Activated T-helper 2 cell treated with anti-CD3 and anti-CD28 coated beads, Interferon-gamma antibody, Interleukin-2, Interleukin-4, amounts not matched to agents 10 μg/mL and 5 μg/mL and 100 μg/mL, durations not matched to agents 14 hours and 24 hours and 36 hours (primary cell): ENCODE measurements at regions not wholly inside any gene's neighbourhood (a gene's known extent, or its start where the extent isn't known, plus 50 kb on each side); places are given as distances from the start of the nearest gene placed in this dataset.

Source experiments
- DNase-seq: peaks from one replicate; pipeline ENCODE4 v3.0.0; 2021; ENCODE audit warnings: low spot score
- H3K27ac Mint-ChIP-seq: one replicate; pipeline ENCODE4 v1.8.0; 2021; ENCODE audit warnings: mixed read lengths
- H3K27me3 Mint-ChIP-seq: one replicate; pipeline ENCODE4 v1.8.0; 2021; ENCODE audit warnings: low read depth, mixed read lengths
- H3K36me3 Mint-ChIP-seq: one replicate; pipeline ENCODE4 v1.8.0; 2021; ENCODE audit warnings: low read depth, mixed read lengths
- H3K4me1 Mint-ChIP-seq: one replicate; pipeline ENCODE4 v1.8.0; 2021; ENCODE audit warnings: low read depth, mixed read lengths
- H3K4me3 Mint-ChIP-seq: one replicate; pipeline ENCODE4 v1.8.0; 2021; ENCODE audit warnings: low read depth, mild to moderate bottlenecking, moderate library complexity, mixed read lengths
- H3K9me3 Mint-ChIP-seq: one replicate; pipeline ENCODE4 v1.8.0; 2021; ENCODE audit warnings: mixed read lengths
- intact Hi-C: fragments of 100-400 bp; cut with micrococcal nuclease; formaldehyde crosslinking; loops from one replicate; pipeline ENCODE4 v1.15.1; 2023

DNA sequence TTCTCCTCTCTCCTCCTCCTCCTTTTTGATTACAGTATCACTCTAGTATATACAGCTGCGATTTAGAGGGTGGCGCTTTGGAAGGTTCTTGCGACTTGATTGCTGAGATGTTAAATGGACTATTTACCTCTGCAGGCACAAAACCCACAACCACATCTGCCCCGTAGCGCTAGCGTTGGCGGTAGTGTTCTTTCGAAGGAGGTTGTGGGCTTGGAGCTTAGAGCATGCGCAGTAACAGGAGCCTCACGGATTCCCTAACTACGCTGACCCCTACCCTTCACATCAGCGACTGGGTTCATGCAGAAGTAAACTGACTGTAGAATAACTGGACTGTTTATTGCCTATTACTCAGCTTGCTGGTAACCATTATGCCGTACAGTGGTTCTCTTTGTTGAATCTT, 58.0 kb downstream of the CGGBP1 start:
- Mint-ChIP-seq H3K27me3 (peaks cover 6% of the 10 kb centered on the region), H3K4me1 (peaks cover 36% of the 10 kb centered on the region), H3K36me3 (no peaks in the 10 kb centered on the region), H3K9me3 (no peaks in the 10 kb centered on the region), H3K4me3 (peak overlapping the region; percentile 5), H3K27ac (no peak overlapping the region)
- intact Hi-C loops = loop anchor here (5.0 to 10.0 kb wide), 2 partner anchors 104 to 706 kb away; no protein-coding TSS in a partner anchor
- DNase-seq = no peak

DNA sequence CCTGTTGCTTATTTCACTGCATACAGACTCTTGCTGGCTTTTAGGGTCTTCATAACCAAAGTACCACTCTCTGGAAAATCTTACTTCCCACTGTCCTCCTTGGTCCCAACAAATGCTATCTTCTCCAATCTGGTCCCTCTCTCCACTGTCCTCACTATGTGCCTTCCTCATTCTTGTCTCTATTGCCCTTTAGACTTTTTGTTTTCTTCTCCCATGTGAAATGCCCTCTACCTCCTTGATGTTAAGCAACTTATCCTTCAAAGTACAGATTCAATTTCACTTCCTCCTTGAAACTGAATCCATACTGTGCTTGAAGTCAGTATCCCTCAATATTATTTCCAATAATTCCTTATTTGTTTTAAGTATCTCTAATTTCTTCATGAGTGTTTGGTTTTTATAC, 60.8 kb downstream of the CGGBP1 start:
- intact Hi-C loops = loop anchor here (1.0 to 10.0 kb wide), 2 partner anchors 61 to 723 kb away; partner anchors contain the start of genes CGGBP1, POU1F1 and ZNF654
- Mint-ChIP-seq H3K9me3 (no peaks in the 10 kb centered on the region), H3K36me3 (no peaks in the 10 kb centered on the region), H3K4me1 (peaks cover 31% of the 10 kb centered on the region), H3K4me3 (no peak overlapping the region), H3K27ac (no peak overlapping the region), H3K27me3 (peaks cover 13% of the 10 kb centered on the region)
- no peak for DNase-seq

DNA sequence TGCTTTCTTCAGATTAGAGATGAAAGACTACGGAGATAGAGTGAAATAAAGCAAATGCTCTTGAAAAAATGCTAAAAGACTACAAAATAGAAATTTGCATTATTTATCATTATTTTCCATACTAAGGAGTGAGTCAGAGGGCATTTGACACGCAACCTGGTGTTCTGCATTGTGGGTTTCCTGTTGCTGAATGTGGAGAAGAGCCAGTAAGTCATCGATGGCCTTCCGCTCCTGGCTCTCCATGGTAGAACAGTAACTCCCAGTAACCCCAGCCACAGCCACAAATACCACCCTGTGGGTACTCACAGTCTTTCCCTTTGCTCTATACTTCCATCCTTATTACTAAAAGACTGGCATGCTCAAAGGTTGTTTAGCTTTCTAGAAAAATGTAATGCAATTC, 61.5 kb downstream of the CGGBP1 start:
- Mint-ChIP-seq H3K4me3 (no peak overlapping the region), H3K9me3 (no peaks in the 10 kb centered on the region), H3K27me3 (peaks cover 13% of the 10 kb centered on the region), H3K27ac (peak overlapping the region; percentile 70), H3K4me1 (peaks cover 31% of the 10 kb centered on the region), H3K36me3 (no peaks in the 10 kb centered on the region)
- DNase-seq = peak; percentile 48
- intact Hi-C loops = loop anchor here (1.0 to 10.0 kb wide), 2 partner anchors 62 to 722 kb away; partner anchors contain the start of genes CGGBP1, POU1F1 and ZNF654

DNA sequence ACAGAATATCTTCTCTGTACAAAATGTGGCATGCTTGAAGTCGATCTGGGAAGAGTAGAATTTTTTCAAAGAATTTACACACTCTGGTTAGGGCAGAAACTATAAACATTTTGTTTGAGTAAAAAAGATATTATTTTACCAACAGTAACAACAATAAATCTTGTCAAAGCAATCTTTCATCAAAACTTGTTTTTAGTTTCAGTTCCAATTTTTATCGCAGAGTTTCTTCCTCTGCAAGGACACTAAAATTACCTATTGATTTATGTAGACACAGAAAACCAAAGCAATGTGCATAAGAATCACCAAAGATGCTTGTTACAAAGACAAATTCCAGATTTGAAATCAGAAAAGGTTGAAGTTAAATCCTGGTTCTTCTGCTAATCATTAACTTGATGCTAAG, 61.9 kb downstream of the CGGBP1 start:
- no peaks in the 10 kb centered on the region for H3K9me3 Mint-ChIP-seq
- intact Hi-C loops = loop anchor here (1.0 to 10.0 kb wide), 2 partner anchors 62 to 722 kb away; partner anchors contain the start of genes CGGBP1, POU1F1 and ZNF654
- peaks cover 31% of the 10 kb centered on the region for H3K4me1 Mint-ChIP-seq
- no peaks in the 10 kb centered on the region for H3K36me3 Mint-ChIP-seq
- DNase-seq = no peak
- H3K4me3 Mint-ChIP-seq = no peak overlapping the region
- H3K27me3 Mint-ChIP-seq = peaks cover 13% of the 10 kb centered on the region
- H3K27ac Mint-ChIP-seq = peak overlapping the region; percentile 70

DNA sequence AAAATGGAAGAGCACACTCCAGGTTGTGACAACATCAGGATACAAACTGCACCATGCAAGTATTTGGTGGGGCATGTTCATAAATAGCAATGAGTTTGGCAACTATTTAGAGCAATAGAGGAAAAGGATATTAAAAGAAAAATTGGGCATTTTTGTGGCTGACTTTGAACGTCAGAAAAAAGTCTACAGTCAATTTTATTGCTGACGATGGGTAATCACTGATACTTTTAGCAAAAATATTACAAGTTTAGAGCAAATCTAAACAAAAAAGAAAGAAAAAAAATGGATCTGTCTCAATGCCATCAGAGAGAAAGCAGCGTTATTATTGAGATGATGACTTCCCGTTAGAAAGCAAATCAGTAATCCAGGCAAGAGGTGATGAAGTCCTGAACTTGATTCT, 65.2 kb downstream of the CGGBP1 start:
- Mint-ChIP-seq H3K27me3 (peaks cover 10% of the 10 kb centered on the region), H3K4me3 (no peak overlapping the region), H3K9me3 (no peaks in the 10 kb centered on the region), H3K36me3 (no peaks in the 10 kb centered on the region), H3K4me1 (peaks cover 14% of the 10 kb centered on the region), H3K27ac (no peak overlapping the region)
- no peak for DNase-seq
- intact Hi-C loops = loop anchor here (10.0 kb wide), 1 partner anchor 719 kb away; the partner anchor contains the start of gene POU1F1

DNA sequence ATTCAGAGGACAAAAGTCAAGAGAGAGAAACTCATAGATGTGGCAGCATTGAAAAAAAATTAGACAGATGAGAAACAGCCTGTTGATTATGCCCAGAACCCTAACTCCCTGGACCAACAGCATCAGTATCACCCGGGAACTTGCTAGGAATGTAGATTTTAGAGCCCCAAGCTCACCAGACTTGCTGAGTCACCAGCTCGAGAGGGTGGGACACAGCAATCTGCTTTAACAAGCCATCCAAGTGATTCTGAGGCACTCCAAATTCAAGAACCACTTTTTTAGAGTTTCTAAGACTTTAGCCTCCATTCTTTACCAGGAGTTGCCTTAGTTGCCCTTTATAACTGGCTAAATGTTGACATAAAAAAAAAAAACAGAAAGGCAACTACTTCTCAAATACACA, 70.9 kb downstream of the CGGBP1 start:
- no peaks in the 10 kb centered on the region for H3K4me1 Mint-ChIP-seq
- H3K9me3 Mint-ChIP-seq = no peaks in the 10 kb centered on the region
- no peak overlapping the region for H3K27ac Mint-ChIP-seq
- no peaks in the 10 kb centered on the region for H3K36me3 Mint-ChIP-seq
- peaks cover 11% of the 10 kb centered on the region for H3K27me3 Mint-ChIP-seq
- no peak overlapping the region for H3K4me3 Mint-ChIP-seq
- no peak for DNase-seq
- intact Hi-C loops = no loop called here

DNA sequence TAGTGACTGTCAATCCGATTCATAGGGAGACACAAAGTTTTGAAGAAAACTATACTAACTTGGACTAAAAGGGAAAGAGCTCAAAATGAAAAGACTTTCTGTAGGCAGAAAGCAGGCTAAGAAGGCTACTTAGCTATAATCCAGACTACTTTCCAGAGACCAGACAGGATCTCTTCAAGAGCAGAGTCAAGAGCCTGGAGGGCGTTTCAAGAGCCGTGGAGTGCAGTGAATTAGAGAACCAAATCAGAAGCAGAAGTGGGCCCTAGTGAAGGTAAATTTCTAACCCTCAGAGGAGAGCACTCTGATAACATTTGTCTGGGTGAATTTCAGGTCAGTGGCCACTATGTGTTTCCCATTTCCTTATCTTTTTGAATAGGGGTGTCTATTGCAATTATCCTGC, 76.4 kb downstream of the CGGBP1 start:
- Mint-ChIP-seq H3K4me1 (no peaks in the 10 kb centered on the region), H3K27ac (no peak overlapping the region), H3K27me3 (peaks cover 10% of the 10 kb centered on the region), H3K36me3 (no peaks in the 10 kb centered on the region), H3K9me3 (no peaks in the 10 kb centered on the region), H3K4me3 (no peak overlapping the region)
- no peak for DNase-seq
- intact Hi-C loops = no loop called here

DNA sequence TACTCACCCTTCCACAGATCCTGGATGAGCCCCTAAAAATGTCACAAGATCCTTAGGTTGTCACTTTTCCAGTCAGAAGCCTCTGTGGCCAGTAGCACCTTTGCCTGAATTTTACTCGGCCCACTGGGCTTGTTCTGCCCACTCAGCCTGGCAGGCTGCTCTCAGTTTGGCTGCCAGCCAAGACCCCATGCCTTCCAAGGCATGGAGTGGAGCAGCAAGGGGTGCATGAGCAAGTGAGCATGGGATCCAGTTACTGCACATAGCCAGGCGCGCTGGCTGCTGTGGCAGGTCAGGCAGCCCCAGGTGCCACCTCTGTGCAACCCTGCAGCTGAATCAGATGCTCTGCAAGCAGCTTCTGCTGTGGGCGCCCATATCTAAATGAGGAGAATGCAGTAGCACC, 79.3 kb downstream of the CGGBP1 start:
- DNase-seq = no peak
- Mint-ChIP-seq H3K4me1 (no peaks in the 10 kb centered on the region), H3K27me3 (peaks cover 11% of the 10 kb centered on the region), H3K4me3 (no peak overlapping the region), H3K27ac (no peak overlapping the region), H3K9me3 (no peaks in the 10 kb centered on the region), H3K36me3 (no peaks in the 10 kb centered on the region)
- intact Hi-C loops = no loop called here

DNA sequence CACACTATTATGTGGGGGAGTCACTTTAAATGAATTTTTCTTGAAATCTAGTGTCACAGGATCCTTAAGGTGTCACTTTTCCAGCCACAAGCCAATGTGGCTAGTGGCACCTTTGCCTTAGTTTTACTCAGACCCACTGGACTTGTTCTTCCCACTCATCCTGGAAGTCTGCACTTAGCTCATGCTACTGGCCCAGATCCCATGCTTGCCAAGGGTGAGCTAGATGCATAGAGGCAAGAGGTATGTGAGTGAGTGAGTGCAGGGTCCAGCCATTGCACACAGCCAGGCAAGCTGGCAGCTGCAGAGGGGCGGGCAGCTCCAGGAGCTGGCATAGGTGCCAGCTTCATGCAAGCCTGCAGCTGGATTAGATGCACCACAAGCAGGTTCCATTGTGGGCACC, 81.0 kb downstream of the CGGBP1 start:
- Mint-ChIP-seq H3K27me3 (peaks cover 5% of the 10 kb centered on the region), H3K27ac (no peak overlapping the region), H3K4me1 (no peaks in the 10 kb centered on the region), H3K36me3 (no peaks in the 10 kb centered on the region), H3K9me3 (no peaks in the 10 kb centered on the region), H3K4me3 (no peak overlapping the region)
- intact Hi-C loops = no loop called here
- no peak for DNase-seq

DNA sequence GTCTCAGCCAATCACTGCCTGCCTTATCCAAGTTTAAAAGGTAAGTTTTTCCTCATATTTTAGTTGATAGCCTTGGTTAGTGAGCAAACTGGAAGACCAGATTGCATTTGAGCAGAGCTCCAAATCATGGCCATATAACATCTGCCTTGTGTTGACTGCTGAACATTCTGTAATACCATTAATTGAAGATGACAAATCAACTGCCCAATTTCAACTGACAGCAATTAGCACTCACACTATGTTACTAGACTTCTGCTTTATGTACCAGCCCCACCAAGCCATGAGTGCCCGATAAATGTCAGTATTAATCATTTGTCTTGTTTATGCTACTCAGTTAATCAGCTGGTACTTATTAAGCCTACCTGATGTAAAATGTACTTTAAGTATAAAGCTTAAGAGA, 83.1 kb downstream of the CGGBP1 start:
- Mint-ChIP-seq H3K36me3 (no peaks in the 10 kb centered on the region), H3K27ac (no peak overlapping the region), H3K9me3 (no peaks in the 10 kb centered on the region), H3K4me1 (no peaks in the 10 kb centered on the region), H3K4me3 (no peak overlapping the region), H3K27me3 (peaks cover 6% of the 10 kb centered on the region)
- DNase-seq = no peak
- intact Hi-C loops = no loop called here

DNA sequence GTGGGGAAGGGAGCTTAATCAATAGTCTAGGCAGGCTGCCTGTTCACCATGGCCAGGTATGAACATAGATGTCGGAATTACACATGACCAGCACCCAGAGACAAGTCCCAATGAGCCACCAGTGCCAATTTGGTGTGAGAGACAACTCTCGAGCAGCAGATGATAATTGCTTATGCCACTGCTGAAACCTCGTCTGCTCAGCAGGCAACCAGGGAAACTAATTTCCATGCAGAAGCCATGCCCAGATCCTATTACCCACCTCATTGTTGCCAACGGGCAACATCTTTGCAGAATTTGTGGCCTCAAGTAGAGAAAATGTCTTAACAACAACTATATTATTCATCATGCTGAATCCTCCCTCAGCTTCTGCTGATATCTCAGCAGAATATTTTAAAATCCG, 84.9 kb downstream of the CGGBP1 start:
- intact Hi-C loops = no loop called here
- Mint-ChIP-seq H3K4me1 (no peaks in the 10 kb centered on the region), H3K4me3 (no peak overlapping the region), H3K36me3 (no peaks in the 10 kb centered on the region), H3K27me3 (peaks cover 6% of the 10 kb centered on the region), H3K9me3 (no peaks in the 10 kb centered on the region), H3K27ac (no peak overlapping the region)
- no peak for DNase-seq

DNA sequence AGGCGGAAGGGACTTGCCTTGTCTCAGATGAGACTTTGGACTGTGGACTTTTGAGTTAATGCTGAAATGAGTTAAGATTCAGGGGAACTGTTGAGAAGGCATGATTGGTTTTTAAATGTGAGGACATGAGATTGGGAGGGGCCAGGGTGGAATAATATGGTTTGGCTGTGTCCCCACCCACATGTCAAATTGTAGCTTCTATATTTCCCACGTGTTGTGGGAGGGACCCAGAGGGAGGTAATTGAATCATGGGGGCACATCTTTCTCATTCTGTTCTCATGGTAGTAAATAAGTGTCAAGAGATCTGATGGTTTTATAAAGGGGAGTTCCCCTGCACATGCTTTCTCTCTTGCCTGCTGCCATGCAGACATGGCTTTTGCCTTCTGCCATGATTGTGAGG, 89.2 kb downstream of the CGGBP1 start:
- Mint-ChIP-seq H3K27ac (no peak overlapping the region), H3K4me1 (no peaks in the 10 kb centered on the region), H3K36me3 (no peaks in the 10 kb centered on the region), H3K27me3 (peaks cover 2% of the 10 kb centered on the region), H3K9me3 (no peaks in the 10 kb centered on the region), H3K4me3 (no peak overlapping the region)
- no peak for DNase-seq
- intact Hi-C loops = no loop called here

DNA sequence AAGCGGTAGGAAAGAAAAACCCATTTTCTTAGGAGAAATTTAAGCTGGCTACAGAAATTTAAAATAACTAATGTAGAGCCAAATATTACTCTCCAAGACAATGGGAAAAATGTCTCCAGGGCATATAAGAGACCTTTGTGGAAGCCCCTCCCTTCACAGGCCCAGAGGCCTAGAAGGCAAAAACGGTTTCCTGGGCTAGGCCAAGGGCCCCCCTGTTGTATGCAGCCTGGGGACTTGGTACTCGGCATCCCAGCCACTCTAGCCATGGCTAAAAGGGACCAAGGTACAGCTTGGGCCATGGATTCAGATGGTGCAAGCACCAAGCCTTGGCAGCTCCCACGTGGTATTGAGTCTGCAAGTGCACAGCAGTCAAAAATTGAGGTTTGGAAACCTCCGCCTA, 90.1 kb downstream of the CGGBP1 start:
- Mint-ChIP-seq H3K27ac (no peak overlapping the region), H3K9me3 (no peaks in the 10 kb centered on the region), H3K4me3 (no peak overlapping the region), H3K4me1 (no peaks in the 10 kb centered on the region), H3K36me3 (no peaks in the 10 kb centered on the region), H3K27me3 (peaks cover 2% of the 10 kb centered on the region)
- no peak for DNase-seq
- intact Hi-C loops = no loop called here

DNA sequence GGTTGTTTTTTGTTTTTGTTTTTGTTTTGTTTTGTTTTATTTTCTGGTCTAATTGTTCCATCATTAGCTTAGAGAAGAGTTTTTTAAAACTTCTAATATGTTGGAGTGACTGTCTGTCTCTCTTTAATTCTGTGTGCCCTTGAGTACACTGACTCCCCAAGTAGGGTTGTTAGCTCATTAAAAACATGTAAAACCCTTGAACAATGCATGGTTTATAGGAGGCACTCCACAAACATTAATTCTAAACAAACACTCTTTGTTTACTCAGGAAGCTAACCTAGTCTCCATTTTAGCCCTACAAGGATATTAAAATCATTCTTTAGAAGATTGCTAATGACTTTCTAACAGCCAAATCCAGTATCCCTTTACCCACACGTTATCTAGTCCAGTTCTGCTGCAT, 100.5 kb downstream of the CGGBP1 start:
- intact Hi-C loops = no loop called here
- DNase-seq = no peak
- no peak overlapping the region for H3K27ac Mint-ChIP-seq

More for the DNA sequence above, 100.5 kb downstream of the CGGBP1 start:
- Mint-ChIP-seq H3K9me3 (no peaks in the 10 kb centered on the region), H3K36me3 (no peaks in the 10 kb centered on the region), H3K4me3 (no peak overlapping the region), H3K4me1 (no peaks in the 10 kb centered on the region), H3K27me3 (peaks cover 11% of the 10 kb centered on the region)
